Stimulated activated naive CD8-positive, alpha-beta T cell treated with anti-CD3 and anti-CD28 coated beads, Interleukin-15, Interleukin-2, amounts not matched to agents 100 U/mL and 50 U/mL, for 24 hours (primary cell): ENCODE measurements at regions not wholly inside any gene's neighbourhood (a gene's known extent, or its start where the extent isn't known, plus 50 kb on each side); places are given as distances from the start of the nearest gene placed in this dataset.

ENCODE experiments used
- ATAC-seq: fragments of 150-1000 bp; cut with Tn5 transposase; one replicate; pipeline ENCODE4 v1.10.0; 2021
- DNase-seq: peaks from one replicate; pipeline ENCODE4 v3.0.0; 2021

DNA sequence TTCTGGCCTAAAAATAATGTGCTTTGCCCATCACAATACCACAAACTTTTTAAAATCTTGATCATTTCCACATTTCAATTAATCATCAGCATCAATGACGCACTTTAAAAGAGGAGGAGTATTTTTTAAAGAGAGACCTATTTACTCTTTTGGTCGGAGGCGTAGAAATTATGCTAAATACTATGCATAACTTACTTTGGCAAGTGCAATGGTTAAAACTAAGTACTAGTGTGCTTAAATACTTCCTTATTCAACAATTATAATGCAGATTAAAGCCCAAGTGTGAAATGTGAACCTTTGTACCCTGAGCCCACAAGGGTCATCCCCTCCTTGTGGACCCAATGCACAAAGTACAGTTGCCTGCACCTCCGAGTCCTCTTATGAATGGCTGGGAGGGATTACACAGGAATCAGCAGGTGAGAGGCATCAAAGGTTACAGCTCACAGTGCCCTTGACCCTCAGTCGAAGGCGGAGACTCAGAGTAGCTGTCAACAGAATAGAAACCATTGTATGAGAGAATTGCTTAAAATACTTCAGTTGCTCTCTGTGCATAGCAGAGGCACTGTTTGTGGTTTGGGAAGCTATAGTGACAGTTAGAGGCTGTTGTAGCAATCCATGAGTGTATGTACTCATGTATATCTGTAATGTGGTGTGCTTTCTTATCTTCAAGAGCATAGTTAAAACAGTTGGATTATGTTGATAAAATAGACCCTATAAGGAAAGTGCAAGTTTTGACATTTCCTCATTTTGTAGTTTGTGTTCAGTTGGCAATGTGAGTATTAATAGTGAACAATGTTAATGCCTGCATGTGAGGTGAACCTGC lies 151.7 kb upstream of the ITGA4 start:
- DNase-seq (peak; percentile 52), ATAC-seq (peak; percentile 82)

DNA sequence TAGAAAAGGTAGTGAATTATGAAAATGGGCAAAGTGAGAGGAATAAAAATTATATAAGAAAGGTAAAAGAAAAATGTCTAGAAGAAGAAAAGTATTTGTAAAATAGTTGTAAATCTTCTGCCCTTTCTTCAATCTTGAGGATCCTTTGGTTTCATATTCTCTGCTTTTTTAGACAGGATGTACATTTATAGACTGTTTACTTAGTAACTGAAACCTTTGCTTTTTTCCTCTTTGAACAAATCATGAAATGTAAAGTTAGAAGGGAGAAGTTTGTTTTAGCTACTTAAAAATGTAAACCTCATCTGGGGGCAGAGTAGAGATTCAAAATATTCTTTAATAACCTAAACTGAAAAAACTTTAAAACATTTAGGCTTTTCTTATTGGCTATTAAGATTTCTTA lies 150.4 kb upstream of the ITGA4 start:
- no peak for ATAC-seq
- DNase-seq, result no peak

DNA sequence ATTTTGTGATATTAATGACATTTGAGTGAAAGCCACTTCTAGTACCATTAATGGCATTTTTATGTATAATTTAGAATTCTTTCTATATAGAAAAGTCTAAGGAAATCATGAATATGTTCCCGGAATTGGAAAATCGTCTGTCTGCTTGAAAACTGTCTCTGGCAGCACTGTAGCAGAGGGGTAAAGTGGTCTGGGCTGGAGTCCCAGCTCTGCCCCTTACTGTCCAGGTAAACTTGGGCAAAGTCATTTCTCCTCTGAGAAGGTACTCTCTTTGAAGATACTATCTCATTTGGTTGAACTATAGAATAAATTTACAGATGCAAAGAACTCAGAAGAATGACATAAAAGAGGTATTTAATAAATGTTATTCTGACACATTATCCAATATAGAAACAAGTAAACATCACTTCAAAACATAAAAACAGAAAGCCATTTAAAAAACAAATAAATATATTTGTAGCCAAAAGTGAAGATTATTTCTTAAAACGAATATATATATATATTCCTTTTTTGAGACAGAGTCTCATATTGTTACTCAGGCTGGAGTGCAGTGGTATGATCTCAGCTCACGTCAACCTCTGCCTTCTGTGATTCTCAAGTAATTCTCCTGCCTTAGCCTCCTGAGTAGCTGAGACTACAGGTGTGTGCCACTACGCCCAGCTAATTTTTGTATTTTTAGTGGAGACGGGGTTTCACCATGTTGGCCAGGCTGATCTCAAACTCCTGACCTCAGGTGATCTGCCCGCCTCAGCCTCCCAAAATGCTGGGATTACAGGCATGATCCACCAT lies 149.8 kb upstream of the ITGA4 start:
- ATAC-seq, result no peak
- no peak for DNase-seq

DNA sequence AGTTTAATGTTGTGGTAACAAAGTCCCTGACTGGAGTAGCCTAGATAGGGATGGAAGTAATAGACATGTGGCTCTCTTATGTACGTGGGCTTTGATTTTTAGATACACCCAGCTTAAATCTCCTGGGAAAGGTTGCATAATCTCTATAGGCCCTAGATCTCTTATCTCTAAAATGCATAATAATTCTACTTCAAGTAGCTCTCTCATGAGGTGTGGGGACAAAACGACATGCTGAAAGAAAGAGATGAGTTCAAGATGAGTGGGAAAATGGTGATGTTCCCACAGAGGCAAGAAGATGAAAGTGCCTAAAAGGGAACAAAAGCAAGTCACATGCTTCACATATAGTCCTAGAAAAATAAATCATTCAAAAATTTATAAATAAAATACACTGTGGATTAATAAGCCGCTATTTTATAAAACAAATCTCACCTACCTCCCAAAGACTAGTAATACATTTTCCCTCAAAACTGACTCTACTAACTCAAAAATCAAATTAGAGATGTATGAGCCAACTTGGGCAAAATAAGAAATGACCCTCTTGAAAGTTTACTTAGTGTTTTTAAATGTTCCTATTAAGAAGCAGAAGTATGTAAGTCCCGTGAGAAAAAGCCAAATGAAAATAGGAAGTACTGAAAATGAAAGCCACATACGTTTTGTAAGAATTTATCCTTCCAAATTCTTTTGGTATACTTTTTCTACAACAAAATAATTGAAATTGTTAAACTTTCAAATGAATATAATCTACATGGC lies 148.2 kb upstream of the ITGA4 start:
- no peak for ATAC-seq
- no peak for DNase-seq

DNA sequence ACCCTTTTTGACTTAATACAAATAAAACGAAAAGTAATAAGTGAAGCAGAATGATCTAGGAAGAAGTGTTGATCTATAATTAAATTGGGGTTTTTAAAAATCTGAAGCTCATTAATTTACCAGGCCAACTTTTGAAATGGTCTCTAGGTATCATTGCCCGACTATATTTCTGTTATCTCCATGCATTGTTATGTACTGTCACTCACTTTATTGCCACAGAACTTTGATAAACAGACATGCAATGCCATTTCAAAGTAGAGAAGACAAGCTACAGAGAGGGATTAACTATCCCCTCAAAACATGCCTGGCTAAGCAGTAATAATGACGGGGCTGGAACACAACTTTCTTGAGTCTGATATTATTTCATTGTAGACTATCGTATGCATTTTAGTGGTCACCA lies 147.6 kb upstream of the ITGA4 start:
- DNase-seq (no peak), ATAC-seq (no peak)

DNA sequence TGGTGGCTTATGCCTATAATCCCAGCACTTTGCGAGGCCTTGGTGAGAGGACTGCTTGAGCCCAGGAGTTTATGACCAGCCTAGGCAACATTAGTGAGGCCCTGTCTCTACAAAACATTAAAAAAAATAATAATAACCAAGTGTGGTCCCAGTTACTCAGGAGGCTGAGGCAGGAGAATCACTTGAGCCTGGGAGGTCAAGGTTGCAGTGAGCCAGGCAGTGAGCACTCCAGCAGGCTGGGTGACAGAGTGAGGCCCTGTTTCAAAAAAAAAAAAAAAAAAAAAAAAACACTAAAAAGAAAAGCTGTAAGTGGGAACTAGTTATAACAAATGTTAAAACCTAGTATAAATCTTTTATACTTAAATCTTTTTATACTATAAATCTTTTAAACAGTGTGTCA lies 146.2 kb upstream of the ITGA4 start:
- DNase-seq (no peak), ATAC-seq (no peak)

DNA sequence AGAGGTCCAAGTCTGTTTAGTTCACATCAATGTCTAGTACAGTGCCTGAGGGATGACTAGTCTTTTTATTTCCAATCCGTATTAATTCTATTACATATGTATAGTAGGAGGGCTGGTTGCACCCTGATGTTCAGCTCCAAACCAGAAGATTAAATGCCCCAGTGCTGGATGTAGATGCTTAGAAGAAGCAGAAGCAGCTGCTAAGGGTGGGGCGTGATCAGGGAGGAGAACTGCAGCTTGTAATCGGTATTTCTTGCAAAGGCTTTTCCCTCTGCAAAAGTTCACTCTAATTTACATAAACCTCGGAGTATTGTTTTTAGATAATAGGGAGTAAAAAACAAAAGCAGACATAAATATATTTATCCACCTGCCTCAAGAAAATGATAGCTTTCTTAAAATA lies 145.3 kb upstream of the ITGA4 start:
- ATAC-seq (peak; percentile 25), DNase-seq (peak; percentile 34)

DNA sequence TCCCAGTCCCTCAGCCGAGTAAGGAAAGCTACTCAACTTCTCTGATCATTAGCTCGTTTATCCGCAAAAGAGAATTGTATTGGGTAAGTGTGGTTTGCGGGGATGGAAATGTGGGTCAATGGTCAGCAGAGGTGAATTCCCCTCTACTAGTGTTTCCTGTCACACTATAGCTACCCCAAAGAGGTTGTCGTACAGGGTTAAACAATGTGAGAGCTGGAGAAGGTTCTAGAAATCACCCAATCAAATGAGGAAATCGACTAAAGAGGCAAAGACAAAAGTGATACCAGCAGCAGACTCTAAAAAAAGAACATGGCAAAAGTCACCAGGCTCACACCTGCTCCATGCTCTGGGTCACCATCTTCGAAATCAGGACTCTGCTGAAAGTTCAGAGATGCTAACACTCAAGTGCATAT lies 144.7 kb upstream of the ITGA4 start:
- peak; percentile 76 for ATAC-seq
- peak; percentile 63 for DNase-seq

DNA sequence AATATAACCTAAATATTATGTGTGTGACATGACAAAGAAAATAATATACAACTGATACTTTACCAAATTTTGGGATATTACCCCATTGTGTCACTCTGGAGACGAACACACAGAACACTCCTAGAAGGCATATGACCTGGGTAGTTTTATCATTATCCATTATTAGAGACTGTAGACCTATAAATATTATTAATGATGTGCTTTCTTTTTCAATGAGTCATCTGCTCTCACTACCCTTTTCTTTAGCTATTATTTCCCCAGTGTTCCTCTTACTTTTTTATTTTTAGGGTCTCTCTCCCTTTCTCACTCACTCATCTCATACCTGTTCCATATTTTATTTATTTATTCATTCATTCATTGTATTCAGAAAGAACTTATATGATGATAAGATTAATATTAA lies 143.3 kb upstream of the ITGA4 start:
- DNase-seq, result no peak
- ATAC-seq, result no peak

DNA sequence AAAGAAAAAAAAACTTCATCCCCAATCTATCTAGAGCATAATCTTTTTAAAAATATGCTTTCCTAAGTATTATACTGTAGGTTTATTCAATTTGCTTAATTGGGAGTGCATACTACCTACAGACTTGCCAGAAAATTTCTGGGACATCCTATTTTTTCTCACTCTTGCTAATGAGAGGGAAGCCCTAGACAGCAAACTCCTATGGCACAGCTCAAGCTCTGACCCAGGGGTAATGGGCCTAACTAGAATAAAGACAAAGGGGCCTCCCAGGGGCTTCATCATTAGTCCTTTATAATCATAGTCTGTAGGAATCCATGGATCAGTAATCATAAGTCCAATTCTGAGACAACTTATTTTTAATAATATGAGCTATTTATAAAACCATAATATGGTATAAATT lies 142.6 kb upstream of the ITGA4 start:
- no peak for ATAC-seq
- DNase-seq, result no peak

DNA sequence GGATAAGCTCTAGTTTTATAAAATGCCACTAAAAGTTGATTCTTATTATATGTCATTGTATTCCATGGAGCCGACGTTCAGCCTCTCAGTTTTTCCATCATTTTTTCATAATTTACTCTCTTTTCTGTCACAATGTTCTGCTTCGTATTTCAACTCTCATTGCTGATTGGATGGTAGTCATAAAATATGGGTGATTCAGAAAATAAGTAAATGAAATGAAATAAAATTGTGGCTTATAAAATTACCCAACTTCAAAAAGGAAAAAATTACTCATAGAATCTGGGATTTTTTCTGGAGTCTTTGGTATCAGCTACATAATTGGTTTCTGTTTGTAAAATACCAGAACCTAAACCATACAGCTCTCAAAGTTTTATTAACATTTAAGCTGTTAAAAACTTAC lies 139.7 kb upstream of the ITGA4 start:
- DNase-seq (no peak), ATAC-seq (no peak)

DNA sequence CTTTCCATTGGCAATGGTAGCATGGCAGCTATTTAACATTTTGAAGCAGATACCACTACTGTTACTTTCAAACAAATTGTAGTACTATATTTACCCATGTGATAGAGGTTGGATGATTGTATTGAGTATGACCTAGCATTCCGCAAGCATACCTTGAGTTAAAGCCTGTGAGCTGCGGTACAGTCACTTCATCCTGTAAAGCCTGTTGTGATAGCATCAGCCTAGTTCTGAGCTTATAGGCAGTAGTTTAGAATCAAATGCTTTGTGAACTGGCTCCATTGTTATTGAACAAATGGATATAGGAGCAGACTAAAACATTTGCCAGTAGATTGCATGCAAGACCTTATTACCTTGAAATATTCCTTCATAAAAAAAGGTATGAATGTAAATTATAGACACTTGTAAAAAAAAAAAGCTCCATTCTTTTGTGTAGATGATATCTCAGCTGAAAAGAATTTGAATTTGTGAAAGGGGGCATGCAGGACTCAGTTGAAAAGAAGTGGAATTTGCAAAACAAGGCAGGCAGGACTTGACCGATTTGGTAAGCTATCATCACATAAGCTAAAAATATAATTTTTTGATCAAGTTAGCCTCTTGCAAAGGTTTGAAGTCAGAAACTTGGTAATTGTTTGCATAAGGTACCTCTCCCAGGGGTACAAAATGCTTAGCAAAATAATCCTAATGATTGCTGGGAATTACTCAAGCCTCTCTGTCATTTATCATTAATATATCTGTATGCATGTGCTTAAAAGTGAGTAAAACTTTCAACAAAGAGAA lies 138.5 kb upstream of the ITGA4 start:
- ATAC-seq, result no peak
- DNase-seq, result no peak

DNA sequence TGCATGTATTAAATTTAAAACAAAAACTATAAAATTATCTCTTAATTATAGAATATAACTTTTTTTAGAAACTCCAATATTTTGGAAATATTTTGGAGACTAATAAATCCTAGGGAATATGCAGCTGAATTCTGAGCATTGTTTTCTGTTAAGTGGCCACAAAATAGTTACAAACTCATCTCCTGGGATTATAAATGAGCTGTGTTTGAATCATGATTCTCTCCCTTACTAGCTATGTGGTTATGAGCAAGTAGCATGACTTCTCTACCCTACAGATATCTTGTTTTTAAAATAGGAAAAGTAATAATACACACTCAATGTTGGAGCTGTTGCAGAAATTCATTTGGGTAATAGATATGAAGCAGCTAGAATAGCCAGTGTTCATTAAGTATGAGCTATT lies 137.9 kb upstream of the ITGA4 start:
- ATAC-seq (no peak), DNase-seq (no peak)

DNA sequence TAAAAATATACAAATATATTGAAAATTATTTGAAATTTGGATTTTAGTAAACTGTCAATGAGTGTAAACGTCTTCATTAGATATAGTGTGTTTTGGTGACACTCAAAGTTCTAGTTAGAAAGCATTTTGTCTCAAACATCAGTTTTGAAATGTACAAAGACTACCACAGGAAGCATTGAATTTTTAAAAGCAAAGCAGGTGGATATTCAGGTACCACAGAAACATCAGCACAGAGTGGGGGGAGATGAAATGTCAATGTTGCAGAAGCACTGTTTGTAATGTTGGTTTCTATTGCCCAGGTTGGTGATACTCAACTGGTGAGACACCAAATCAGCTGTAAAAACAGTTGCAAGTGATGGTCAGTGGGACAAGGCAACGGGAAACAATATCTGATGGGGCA lies 136.5 kb upstream of the ITGA4 start:
- no peak for DNase-seq
- ATAC-seq, result no peak

DNA sequence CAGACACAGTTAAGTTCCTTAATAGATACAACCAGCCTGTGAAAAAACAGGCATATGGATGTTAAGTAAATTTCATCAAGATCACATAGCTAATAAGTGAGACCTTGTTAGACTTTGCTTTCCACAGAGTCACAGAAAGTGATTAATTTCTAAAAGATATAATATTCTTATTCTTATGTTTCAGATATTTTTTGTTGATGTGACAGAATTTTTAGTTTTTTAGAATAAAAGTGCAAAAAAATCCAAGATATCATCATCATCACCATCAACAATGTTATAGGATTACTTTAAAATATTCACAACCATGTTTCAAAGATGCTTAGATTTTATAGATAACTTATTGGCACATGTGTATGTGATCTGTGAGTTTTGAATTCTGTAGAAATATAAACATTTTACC lies 132.3 kb upstream of the ITGA4 start:
- ATAC-seq, result no peak
- DNase-seq, result no peak

DNA sequence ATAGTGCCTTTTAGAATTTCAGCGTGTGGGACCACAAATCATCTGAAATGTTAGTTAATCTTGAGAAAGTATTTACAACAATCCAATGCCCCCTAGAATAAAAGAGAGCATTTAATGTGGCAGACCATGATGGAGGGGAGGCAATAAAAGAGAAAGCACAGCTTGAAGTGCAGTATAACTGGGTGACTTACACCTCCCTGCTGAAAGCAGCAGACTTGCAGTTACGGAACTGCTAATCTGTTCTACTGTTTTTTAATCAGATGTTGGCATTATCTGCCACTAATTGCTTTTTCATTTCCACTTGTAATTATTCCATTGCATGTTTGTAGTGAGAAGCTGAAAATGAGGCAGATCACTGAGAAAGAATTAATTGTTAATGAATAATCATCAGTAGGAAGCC lies 130.5 kb upstream of the ITGA4 start:
- DNase-seq, result no peak
- no peak for ATAC-seq

DNA sequence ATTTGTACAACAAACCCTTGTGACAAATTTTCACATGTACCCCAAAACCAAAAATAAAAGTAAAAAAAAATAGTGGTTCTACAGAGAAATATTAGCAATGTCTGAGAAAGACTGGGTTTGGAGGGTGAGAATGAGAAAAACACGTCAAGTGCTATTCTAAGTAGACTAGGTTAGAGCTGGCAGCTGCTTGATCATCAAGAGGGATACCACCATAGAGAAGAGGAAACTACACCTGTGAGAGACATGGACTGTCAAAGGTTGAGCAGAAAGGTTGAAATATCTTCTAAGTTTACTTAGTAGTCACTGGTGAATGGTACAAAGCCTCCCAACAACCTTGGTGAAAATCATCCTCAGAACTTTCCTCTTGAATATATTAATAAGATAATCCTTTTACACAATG lies 126.9 kb upstream of the ITGA4 start:
- ATAC-seq (no peak), DNase-seq (no peak)

DNA sequence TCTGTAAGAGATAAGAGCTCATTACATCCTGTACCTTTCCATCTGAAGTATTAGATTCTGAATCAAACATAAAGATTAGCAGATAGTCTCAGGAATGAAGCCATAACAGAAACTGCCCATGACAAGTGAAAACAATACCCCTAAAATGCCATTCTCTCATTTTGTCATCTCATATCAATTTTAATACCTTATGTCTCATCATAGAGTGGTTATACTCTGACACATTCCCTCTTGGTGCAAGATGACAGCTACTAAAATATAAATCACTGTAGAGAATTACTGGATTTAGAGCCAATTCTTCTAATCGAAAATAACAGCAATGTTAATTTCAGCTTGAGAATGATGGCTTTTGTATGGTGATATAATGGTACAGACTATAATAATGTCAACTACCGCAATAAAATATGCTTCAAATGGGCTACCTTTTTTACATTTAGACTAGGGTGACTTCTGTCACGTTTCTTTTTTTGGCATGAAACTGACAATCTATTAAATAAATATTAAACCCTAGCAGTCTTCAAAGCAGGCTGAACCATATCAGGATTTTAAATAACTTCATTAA lies 125.1 kb upstream of the ITGA4 start:
- DNase-seq (no peak), ATAC-seq (no peak)

DNA sequence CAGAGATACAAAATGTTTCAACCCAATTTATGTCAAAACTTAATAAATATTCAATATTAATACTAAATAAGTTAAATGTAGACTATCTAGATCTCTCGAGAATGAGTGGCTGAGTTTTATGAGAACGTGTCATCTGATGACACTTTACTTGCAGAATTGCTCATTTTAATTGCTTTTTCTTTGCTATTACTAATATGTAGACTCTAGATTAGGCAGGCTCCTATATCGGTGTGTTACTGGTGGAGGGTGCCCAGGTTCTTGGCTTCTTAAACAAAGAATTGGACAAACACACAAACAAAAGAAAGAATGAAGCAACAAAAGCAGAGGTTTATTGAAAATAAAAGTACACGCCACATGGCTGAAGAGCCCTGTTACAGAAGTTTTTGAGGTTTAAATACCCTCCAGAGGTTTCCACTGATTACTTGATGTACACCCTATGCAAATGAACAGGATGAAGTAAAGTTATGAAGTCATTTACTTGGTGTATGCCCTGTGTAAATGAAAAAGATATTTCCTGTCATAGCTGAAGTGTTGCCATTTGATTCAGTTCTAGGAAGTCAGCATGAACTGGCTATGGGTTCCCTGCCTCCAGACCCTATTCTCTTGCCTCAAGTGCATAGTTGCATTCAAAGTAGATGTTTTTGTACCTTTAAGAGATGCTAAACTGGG lies 122.9 kb upstream of the ITGA4 start:
- DNase-seq (no peak), ATAC-seq (peak; percentile 46)

DNA sequence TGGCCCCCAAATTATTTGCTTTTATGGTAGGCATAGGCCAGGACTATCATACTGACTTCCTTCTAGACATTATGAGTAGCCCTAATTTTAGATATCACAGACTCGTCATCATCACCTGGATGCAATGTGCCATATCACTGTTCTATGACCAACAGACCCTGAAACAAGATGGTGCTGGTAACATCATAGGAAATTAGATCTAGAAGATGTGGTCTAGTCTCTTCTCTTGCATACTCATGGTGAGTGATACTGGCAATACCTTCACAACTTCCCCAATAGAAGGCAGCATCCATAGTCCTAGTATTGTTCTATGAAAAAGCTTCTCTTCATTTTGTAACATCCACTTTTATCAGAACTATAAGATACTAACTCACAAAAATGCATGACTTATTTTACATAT lies 116.3 kb upstream of the ITGA4 start:
- no peak for ATAC-seq

DNA sequence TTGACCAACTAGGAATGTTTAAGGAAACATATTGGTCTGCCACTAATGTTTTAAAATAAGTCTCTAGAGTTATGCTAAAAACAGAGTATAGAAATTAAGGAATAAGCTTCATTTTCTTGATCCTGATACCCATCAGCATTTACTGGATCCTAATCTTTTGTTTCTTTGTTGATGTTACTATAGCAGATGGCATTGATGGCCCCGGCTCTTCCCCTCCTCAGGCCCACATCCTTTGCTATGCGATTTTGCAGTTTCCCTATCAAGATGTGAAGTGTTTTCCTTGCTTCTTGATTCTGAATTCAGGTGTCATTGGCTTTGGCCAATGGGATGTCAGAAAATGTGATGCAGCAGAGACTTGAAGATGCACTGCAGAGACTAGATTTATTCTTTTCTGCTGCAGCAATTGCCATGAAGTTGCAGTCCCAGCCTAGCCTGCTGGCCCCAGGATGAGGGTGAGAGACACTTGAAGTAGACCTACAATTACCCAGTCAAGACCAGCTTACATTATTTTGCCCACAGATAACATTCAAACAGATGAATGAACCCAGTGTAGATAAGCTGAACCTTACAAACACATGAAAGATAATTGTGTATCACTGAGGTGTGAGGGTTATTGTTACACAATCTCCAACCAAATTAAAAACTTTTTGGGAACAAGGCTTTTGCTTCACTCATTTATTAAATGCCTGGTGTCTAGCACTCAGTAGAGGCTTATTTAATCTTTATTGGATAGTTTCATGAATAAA lies 115.2 kb upstream of the ITGA4 start:
- no peak for ATAC-seq
- DNase-seq, result no peak

More for the DNA sequence above, 116.3 kb upstream of the ITGA4 start:
- no peak for DNase-seq
